HepG2 (cell line): ENCODE measurements at regions not wholly inside any gene's neighbourhood (a gene's known extent, or its start where the extent isn't known, plus 50 kb on each side); places are given as distances from the start of the nearest gene placed in this dataset.

Source experiments
- ATAC-seq: fragments of 200-7000 bp; cut with Tn5 transposase; 3 replicates; pipeline ENCODE4 v1.9.1; 2020; ENCODE audit warnings: mild to moderate bottlenecking, moderate library complexity
- BruUV-seq: library from RNA; stranded (reverse); fragments of 400-500 nt; replicated peaks from 2 replicates; lab custom pipeline; 2021; lab: Mats Ljungman, UMichigan
- CTCF ChIA-PET: fragments of 300-600 bp; formaldehyde crosslinking; extraction: SDS; loops from one replicate; lab custom pipeline; 2021; ENCODE audit warnings: low total read pairs, inconsistent platforms, low intra/inter-chr PET ratio; lab: Yijun Ruan, JAX
- POLR2A ChIA-PET: fragments of 350-600 bp; sonication (Branson Sonifier 250); formaldehyde crosslinking; loops from one replicate; lab custom pipeline; 2020; ENCODE audit warnings: antibody characterized with exemption, inconsistent platforms; lab: Yijun Ruan, JAX
- DNase-seq: peaks from one replicate; pipeline ENCODE4 v3.0.0-alpha.2; 2015; ENCODE audit warnings: low spot score
- FAIRE-seq: peaks from 3 replicates; lab custom pipeline; 2011; peaks lifted over from hg19 to GRCh38; lab: Jason Lieb, UNC
- H2AFZ ChIP-seq: one replicate; pipeline ENCODE4 v1.6.1; 2011; ENCODE audit warnings: low read length, inconsistent platforms
- H3K27ac ChIP-seq: fragments of 300-600 bp; 3 replicates; pipeline ENCODE4 v1.8.0; 2011; ENCODE audit warnings: mixed run types, mild to moderate bottlenecking, mixed read lengths, low read length, inconsistent platforms; ENCODE audit not compliant: insufficient read depth; ENCODE audit errors: extremely low read length
- H3K27me3 ChIP-seq, 2 experiments: fragments of 200-600 bp in 1 of 2; 2 replicates in 1 of 2; 3 replicates in 1 of 2; pipeline versions ENCODE4 v1.6.0 to v1.8.0; 2011; ENCODE audit warnings: low read length in 2 of 2, mild to moderate bottlenecking in 2 of 2, moderate library complexity in 2 of 2, inconsistent platforms in 1 of 2; ENCODE audit not compliant: insufficient read depth in 2 of 2, control insufficient read depth in 1 of 2
- H3K36me3 ChIP-seq, 2 experiments: fragments of 200-600 bp in 1 of 2; replicated peaks in 1 of 2; 2 replicates in 1 of 2; 3 replicates in 1 of 2; pipeline versions ENCODE4 v1.5.1 to v1.8.0; 2011; ENCODE audit warnings: low read length in 2 of 2, inconsistent platforms in 1 of 2; ENCODE audit not compliant: insufficient read depth in 2 of 2, control insufficient read depth in 1 of 2
- H3K4me1 ChIP-seq: 2 replicates; pipeline ENCODE4 v1.5.1; 2012; ENCODE audit warnings: low read length, inconsistent platforms; ENCODE audit not compliant: insufficient read depth
- H3K4me2 ChIP-seq: 2 replicates; pipeline ENCODE4 v1.6.0; 2011; ENCODE audit warnings: low read depth, low read length, inconsistent platforms
- H3K4me3 ChIP-seq, 3 experiments: fragments of 200-600 bp in 1 of 3; sonication (generic), shearing (Covaris generic) in 1 of 3; replicated peaks in 1 of 3; 2 replicates each; pipeline ENCODE4 v1.5.1; 2011 to 2016; ENCODE audit warnings: low read length in 3 of 3, inconsistent platforms in 2 of 3, low read depth in 2 of 3, mild to moderate bottlenecking in 2 of 3, control low read depth in 1 of 3, mixed read lengths in 1 of 3; ENCODE audit not compliant: insufficient read depth in 1 of 3
- H3K79me2 ChIP-seq: one replicate; pipeline ENCODE4 v1.6.1; 2011; ENCODE audit warnings: low read length, inconsistent platforms; ENCODE audit not compliant: insufficient read depth
- H3K9ac ChIP-seq: 2 replicates; pipeline ENCODE4 v1.6.0; 2011; ENCODE audit warnings: mild to moderate bottlenecking, low read depth, low read length, inconsistent platforms; ENCODE audit not compliant: insufficient read depth
- H3K9me3 ChIP-seq: 2 replicates; pipeline ENCODE4 v1.5.1; 2012; ENCODE audit warnings: mild to moderate bottlenecking, low read length
- H4K20me1 ChIP-seq: 2 replicates; pipeline ENCODE4 v1.6.0; 2011; ENCODE audit warnings: inconsistent platforms, mild to moderate bottlenecking, low read length, moderate library complexity; ENCODE audit not compliant: insufficient read depth
- ARNTL ChIP-seq: sonication (generic); formaldehyde crosslinking; IDR thresholded peaks from 2 replicates; pipeline ENCODE4 v1.4.0; 2020; ENCODE audit warnings: mild to moderate bottlenecking, missing genetic modification reagents
- CHD2 ChIP-seq: IDR thresholded peaks from 2 replicates; pipeline ENCODE4 v1.6.1; 2011; ENCODE audit warnings: low read depth, low read length, improper control_type of control experiment
- HMGA1 ChIP-seq: sonication (generic); formaldehyde crosslinking; conservative IDR thresholded peaks from 2 replicates; pipeline ENCODE4 v1.4.0; 2020; ENCODE audit warnings: missing genetic modification reagents
- MED8 ChIP-seq: sonication (generic); formaldehyde crosslinking; IDR thresholded peaks from 2 replicates; pipeline ENCODE4 v1.8.1; 2023; ENCODE audit warnings: mild to moderate bottlenecking, missing genetic modification reagents; ENCODE audit not compliant: insufficient replicate concordance
- MTA3 ChIP-seq: sonication (generic); formaldehyde crosslinking; IDR thresholded peaks from 2 replicates; pipeline ENCODE4 v1.4.0; 2020; ENCODE audit warnings: missing genetic modification reagents
- MTF2 ChIP-seq: sonication (generic); formaldehyde crosslinking; IDR thresholded peaks from 2 replicates; pipeline ENCODE4 v1.5.0; 2020; ENCODE audit warnings: missing genetic modification reagents, borderline replicate concordance
- NR1H2 ChIP-seq: sonication (generic); formaldehyde crosslinking; IDR thresholded peaks from 2 replicates; pipeline ENCODE4 v1.8.1; 2022; ENCODE audit warnings: low read depth, missing genetic modification reagents, borderline replicate concordance
- PAX8 ChIP-seq: sonication (generic); formaldehyde crosslinking; IDR thresholded peaks from 2 replicates; pipeline ENCODE4 v1.8.0; 2022; ENCODE audit warnings: mild to moderate bottlenecking, missing genetic modification reagents, borderline replicate concordance
- SP2 ChIP-seq: sonication (generic); formaldehyde crosslinking; IDR thresholded peaks from 2 replicates; pipeline ENCODE4 v1.5.1; 2020; ENCODE audit warnings: mild to moderate bottlenecking, missing genetic modification reagents
- TRAFD1 ChIP-seq: sonication (generic); formaldehyde crosslinking; IDR thresholded peaks from 2 replicates; pipeline ENCODE4 v1.5.1; 2020; ENCODE audit warnings: missing genetic modification reagents, mild to moderate bottlenecking, borderline replicate concordance
- ZNF136 ChIP-seq: sonication (generic); formaldehyde crosslinking; IDR thresholded peaks from 2 replicates; pipeline ENCODE4 v1.8.1; 2022; ENCODE audit warnings: low read depth, mild to moderate bottlenecking, moderate library complexity, missing genetic modification reagents
- ZNF550 ChIP-seq: sonication (generic); formaldehyde crosslinking; IDR thresholded peaks from 2 replicates; pipeline ENCODE4 v1.4.0; 2020; ENCODE audit warnings: mild to moderate bottlenecking, missing genetic modification reagents, borderline replicate concordance
- ZNF607 ChIP-seq: sonication (generic); formaldehyde crosslinking; IDR thresholded peaks from 2 replicates; pipeline ENCODE4 v1.5.1; 2020; ENCODE audit warnings: missing genetic modification reagents, mild to moderate bottlenecking, borderline replicate concordance
- WGBS: methylation state at CpG from one replicate; pipeline ENCODE4 v1.1.6; 2017; ENCODE audit warnings: low lambda C conversion rate; 5-methylcytosine and 5-hydroxymethylcytosine counted together
- in situ Hi-C: cut with HindIII; loops from 2 replicates; pipeline ENCODE4 v1.10.0; 2017; ENCODE audit warnings: low pct_unique_long_range_greater_than_20kb; ENCODE audit not compliant: extremely low pct_ligation_motif_present
- intact Hi-C: fragments of 100-400 bp; cut with micrococcal nuclease; formaldehyde crosslinking; loops from one replicate; pipeline ENCODE4 v1.10.0; 2022; ENCODE audit not compliant: unreplicated experiment
- TF ChIP-seq, protein P1 (sequence below): sonication (generic); formaldehyde crosslinking; conservative IDR thresholded peaks from 2 replicates; pipeline ENCODE4 v1.4.0; 2020; ENCODE audit warnings: missing genetic modification reagents

DNA sequence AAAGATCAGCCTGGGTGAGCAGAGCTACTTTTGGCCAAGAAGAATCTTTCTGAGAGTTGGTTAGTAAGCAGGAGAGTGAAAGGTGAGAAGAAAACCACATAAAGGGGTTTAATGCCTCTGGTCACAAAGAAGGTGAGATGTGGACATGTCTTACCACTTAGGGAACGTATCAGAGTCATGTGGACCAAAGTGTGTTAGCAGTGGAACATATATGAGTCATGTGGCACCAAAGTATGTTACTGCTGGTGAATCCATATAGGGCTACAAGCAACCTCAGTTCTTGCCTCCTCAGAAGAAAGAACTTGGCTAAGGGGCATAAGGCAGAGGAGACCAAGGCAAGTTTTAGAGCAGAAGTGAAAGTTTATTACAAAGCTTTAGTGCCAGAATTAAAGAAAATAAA, 411.6 kb upstream of the NEGR1 start:
- H3K4me3 ChIP-seq: no peak overlapping the region
- no peaks in the 10 kb centered on the region for H3K79me2 ChIP-seq
- no peak overlapping the region for H3K27ac ChIP-seq
- POLR2A ChIA-PET: no interaction called here
- no peak overlapping the region for H3K4me2 ChIP-seq
- no peaks in the 10 kb centered on the region for H3K36me3 ChIP-seq
- H3K27me3 ChIP-seq: no peaks in the 10 kb centered on the region
- intact Hi-C loops (no loop called here), in situ Hi-C loops (no loop called here)
- no peak overlapping the region for H3K9ac ChIP-seq
- ATAC-seq: no peak
- no peak for TF ChIP-seq ARNTL (CRISPR knock-in tag)
- TF ChIP-seq MED8: no peak
- TF ChIP-seq TRAFD1 (CRISPR knock-in tag): no peak
- TF ChIP-seq SP2 (CRISPR knock-in tag): no peak
- no peak for TF ChIP-seq ZNF136 (CRISPR knock-in tag)
- no peak for TF ChIP-seq MTA3 (CRISPR knock-in tag)
- TF ChIP-seq ZNF607: no peak
- BruUV-seq: no TSS peak
- no peak for DNase-seq
- FAIRE-seq: no peak
- no peaks in the 10 kb centered on the region for H4K20me1 ChIP-seq
- peaks cover 94% of the 10 kb centered on the region for H3K9me3 ChIP-seq
- H3K4me1 ChIP-seq: no peaks in the 10 kb centered on the region
- CTCF ChIA-PET: no interaction called here
- WGBS: 0% methylated on average over 1 of the region's 1 CpG
- H2AFZ ChIP-seq: no peak overlapping the region

DNA sequence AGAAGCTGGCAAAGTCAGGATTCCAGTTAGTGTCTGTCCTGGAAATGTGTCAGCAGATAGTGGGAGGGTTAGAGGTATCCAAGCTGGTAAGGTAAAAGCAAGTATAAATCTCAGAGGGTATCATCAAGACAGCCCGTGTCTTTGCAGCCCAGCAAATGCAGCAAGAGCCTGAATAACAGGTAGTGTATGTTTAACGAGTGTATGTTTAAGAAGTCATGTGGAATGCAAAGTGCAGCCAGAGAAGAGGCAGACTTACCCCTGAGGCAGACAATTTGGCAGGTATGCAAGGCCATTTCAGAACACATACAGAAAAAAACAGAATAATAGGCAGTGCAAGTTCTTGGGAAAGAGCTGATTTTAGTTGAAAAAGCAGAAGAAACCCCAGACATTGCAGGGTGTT, 411.0 kb upstream of the NEGR1 start:
- FAIRE-seq (no peak), ATAC-seq (no peak), DNase-seq (no peak)
- Histone ChIP-seq H3K4me2 (no peak overlapping the region), H3K4me3 (no peak overlapping the region), H3K9ac (no peak overlapping the region), H4K20me1 (no peaks in the 10 kb centered on the region), H3K9me3 (peaks cover 95% of the 10 kb centered on the region), H3K27ac (no peak overlapping the region), H3K27me3 (no peaks in the 10 kb centered on the region), H2AFZ (no peak overlapping the region), H3K36me3 (no peaks in the 10 kb centered on the region), H3K4me1 (no peaks in the 10 kb centered on the region), H3K79me2 (no peaks in the 10 kb centered on the region)
- CTCF ChIA-PET: no interaction called here
- no TSS peak for BruUV-seq
- in situ Hi-C loops: no loop called here
- POLR2A ChIA-PET: no interaction called here
- intact Hi-C loops: no loop called here
- 3% methylated on average over 2 of the region's 2 CpGs for WGBS
- TF ChIP-seq ZNF550 (CRISPR knock-in tag) (no peak), PAX8 (CRISPR knock-in tag) (no peak), CHD2 (no peak), MTF2 (CRISPR knock-in tag) (no peak), NR1H2 (CRISPR knock-in tag) (no peak), HMGA1 (CRISPR knock-in tag) (no peak)
- TF ChIP-seq, protein P1, sequence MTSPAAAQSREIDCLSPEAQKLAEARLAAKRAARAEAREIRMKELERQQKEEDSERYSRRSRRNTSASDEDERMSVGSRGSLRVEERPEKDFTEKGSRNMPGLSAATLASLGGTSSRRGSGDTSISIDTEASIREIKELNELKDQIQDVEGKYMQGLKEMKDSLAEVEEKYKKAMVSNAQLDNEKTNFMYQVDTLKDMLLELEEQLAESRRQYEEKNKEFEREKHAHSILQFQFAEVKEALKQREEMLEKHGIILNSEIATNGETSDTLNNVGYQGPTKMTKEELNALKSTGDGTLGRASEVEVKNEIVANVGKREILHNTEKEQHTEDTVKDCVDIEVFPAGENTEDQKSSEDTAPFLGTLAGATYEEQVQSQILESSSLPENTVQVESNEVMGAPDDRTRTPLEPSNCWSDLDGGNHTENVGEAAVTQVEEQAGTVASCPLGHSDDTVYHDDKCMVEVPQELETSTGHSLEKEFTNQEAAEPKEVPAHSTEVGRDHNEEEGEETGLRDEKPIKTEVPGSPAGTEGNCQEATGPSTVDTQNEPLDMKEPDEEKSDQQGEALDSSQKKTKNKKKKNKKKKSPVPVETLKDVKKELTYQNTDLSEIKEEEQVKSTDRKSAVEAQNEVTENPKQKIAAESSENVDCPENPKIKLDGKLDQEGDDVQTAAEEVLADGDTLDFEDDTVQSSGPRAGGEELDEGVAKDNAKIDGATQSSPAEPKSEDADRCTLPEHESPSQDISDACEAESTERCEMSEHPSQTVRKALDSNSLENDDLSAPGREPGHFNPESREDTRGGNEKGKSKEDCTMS: no peak
